ENCODE measurements at regions not wholly inside any gene's neighbourhood (a gene's known extent, or its start where the extent isn't known, plus 50 kb on each side); places are given as distances from the start of the nearest gene placed in this dataset.

- no peak for DNase-seq (ENCODE audit: low spot score)
- no peak for TF ChIP-seq CTCF (IDR thresholded peaks at IDR 0.05; ENCODE audit: extremely low read depth, insufficient read depth, missing control alignments)
- in situ Hi-C loops (cut with MboI; ENCODE audit: low pct_unique_long_range_greater_than_20kb, low sequenced_read_pairs, unreplicated experiment): no loop called here
Observed at GRCh38 chr3:148408667-148409066, 289.0 kb upstream of the AGTR1 start.

GRCh38 chr3:148420242-148420641 is 277.5 kb upstream of the AGTR1 start:
- in situ Hi-C loops (cut with MboI; ENCODE audit: low pct_unique_long_range_greater_than_20kb, low sequenced_read_pairs, unreplicated experiment): no loop called here
- no peak for TF ChIP-seq CTCF (IDR thresholded peaks at IDR 0.05; ENCODE audit: extremely low read depth, insufficient read depth, missing control alignments)
- DNase-seq (ENCODE audit: low spot score): no peak

GRCh38 chr3:148428862-148429605 is 268.7 kb upstream of the AGTR1 start:
- TF ChIP-seq CTCF (IDR thresholded peaks at IDR 0.05; ENCODE audit: extremely low read depth, insufficient read depth, missing control alignments): no peak
- in situ Hi-C loops (cut with MboI; ENCODE audit: low pct_unique_long_range_greater_than_20kb, low sequenced_read_pairs, unreplicated experiment): no loop called here
- no peak for DNase-seq (ENCODE audit: low spot score)

- no peak for DNase-seq (ENCODE audit: low spot score)
- TF ChIP-seq CTCF (IDR thresholded peaks at IDR 0.05; ENCODE audit: extremely low read depth, insufficient read depth, missing control alignments): no peak
- in situ Hi-C loops (cut with MboI; ENCODE audit: low pct_unique_long_range_greater_than_20kb, low sequenced_read_pairs, unreplicated experiment): no loop called here
Observed at GRCh38 chr3:148433665-148434064, 264.0 kb upstream of the AGTR1 start.

GRCh38 chr3:148435534-148435933 is 262.2 kb upstream of the AGTR1 start:
- in situ Hi-C loops (cut with MboI; ENCODE audit: low pct_unique_long_range_greater_than_20kb, low sequenced_read_pairs, unreplicated experiment): no loop called here
- no peak for DNase-seq (ENCODE audit: low spot score)
- no peak for TF ChIP-seq CTCF (IDR thresholded peaks at IDR 0.05; ENCODE audit: extremely low read depth, insufficient read depth, missing control alignments)

- DNase-seq (ENCODE audit: low spot score): no peak
- in situ Hi-C loops (cut with MboI; ENCODE audit: low pct_unique_long_range_greater_than_20kb, low sequenced_read_pairs, unreplicated experiment): no loop called here
- TF ChIP-seq CTCF (IDR thresholded peaks at IDR 0.05; ENCODE audit: extremely low read depth, insufficient read depth, missing control alignments): no peak
Observed at GRCh38 chr3:148439254-148439822, 258.4 kb upstream of the AGTR1 start.

Data from GM13977 (cell line).